IPS-15b (cell line): ENCODE measurements at regions not wholly inside any gene's neighbourhood (a gene's known extent, or its start where the extent isn't known, plus 50 kb on each side); places are given as distances from the start of the nearest gene placed in this dataset.

ENCODE experiments used
- H3K27me3 ChIP-seq: one replicate; pipeline ENCODE4 v1.6.1; 2013; ENCODE audit warnings: low read length; ENCODE audit not compliant: control insufficient read depth, insufficient read depth
- H3K36me3 ChIP-seq: one replicate; pipeline ENCODE4 v1.6.1; 2013; ENCODE audit warnings: low read length; ENCODE audit not compliant: control insufficient read depth, insufficient read depth
- H3K4me1 ChIP-seq: one replicate; pipeline ENCODE4 v1.6.1; 2013; ENCODE audit warnings: mild to moderate bottlenecking, low read length; ENCODE audit not compliant: control insufficient read depth, insufficient read depth
- H3K4me3 ChIP-seq: one replicate; pipeline ENCODE4 v1.5.1; 2013; ENCODE audit warnings: low read depth, low read length
- H3K9ac ChIP-seq: one replicate; pipeline ENCODE4 v1.6.1; 2013; ENCODE audit warnings: low read depth, mild to moderate bottlenecking, low read length
- H3K9me3 ChIP-seq: one replicate; pipeline ENCODE4 v1.6.1; 2013; ENCODE audit warnings: mild to moderate bottlenecking, low read length; ENCODE audit not compliant: control insufficient read depth, insufficient read depth

DNA sequence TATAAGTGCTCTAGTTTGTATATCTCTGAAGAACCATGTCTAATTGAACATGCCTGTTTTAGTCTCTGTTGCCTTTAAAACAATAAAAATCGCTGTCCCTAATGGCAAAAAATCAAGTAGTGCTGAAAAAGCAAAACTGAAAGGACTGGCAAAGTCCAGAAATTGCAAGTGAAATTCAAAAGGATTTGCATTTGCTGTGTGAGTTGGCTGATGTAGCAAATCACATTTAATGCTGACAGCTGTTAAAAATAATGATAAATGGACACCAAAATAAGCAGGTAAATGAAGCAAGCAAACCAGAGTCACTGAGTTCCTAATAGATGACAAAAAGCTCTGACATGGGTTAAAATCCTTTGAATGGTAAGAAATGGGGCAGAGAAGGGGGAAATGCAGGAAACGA lies 874.1 kb downstream of the GRM8 start:
- no peaks in the 10 kb centered on the region for H3K36me3 ChIP-seq
- H3K9me3 ChIP-seq = no peaks in the 10 kb centered on the region
- H3K4me3 ChIP-seq = no peak overlapping the region
- H3K27me3 ChIP-seq = no peaks in the 10 kb centered on the region
- no peaks in the 10 kb centered on the region for H3K4me1 ChIP-seq
- H3K9ac ChIP-seq = no peak overlapping the region

DNA sequence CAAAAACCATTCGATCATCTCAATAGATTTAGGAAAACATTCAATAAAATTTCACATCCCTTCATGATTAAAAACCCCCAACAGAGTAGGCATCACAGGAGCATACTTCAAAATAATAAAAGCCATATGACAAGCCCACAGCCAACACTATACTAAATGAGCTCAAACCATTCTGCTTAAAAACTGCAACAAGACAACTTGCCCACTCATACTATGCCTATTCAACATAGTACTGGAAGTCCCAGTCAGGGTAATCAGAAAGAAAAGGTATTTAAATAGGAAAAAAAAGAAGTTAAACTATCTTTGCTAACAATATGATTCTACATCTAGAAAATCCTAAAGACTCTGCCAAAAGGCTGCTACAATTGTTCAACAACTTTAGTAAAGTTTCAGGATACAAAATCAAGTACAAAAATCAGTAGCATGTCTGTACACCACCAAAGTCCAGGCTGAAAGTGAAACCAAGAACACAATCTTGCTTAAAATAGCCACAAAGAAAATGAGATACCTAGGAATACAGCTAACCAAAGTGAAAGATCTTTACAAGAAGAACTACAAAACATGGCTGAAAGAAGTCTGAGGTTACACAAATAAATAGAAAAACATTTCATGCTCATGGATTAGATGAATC lies 882.6 kb downstream of the GRM8 start:
- Histone ChIP-seq H3K4me3 (no peak overlapping the region), H3K36me3 (no peaks in the 10 kb centered on the region), H3K4me1 (no peaks in the 10 kb centered on the region), H3K27me3 (no peaks in the 10 kb centered on the region), H3K9ac (no peak overlapping the region), H3K9me3 (no peaks in the 10 kb centered on the region)

DNA sequence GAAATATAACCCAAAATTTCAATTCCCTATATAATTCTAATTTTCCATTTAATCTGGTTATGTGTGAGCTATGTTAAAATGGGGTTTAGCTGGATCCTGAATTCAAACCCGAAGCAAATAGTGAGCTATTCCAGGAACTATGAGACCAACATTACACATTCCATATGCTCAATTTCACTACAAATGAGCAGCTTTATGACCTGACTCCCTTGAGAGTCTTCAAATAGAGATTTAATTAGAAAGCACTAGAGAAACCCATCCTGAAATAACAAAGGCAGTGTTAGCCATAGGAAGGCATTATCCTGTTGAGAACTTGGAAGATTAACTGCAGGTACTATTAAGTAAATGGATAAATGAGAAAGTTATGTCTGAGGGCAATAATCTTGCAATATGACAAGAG lies 890.0 kb downstream of the GRM8 start:
- H3K9ac ChIP-seq = no peak overlapping the region
- H3K27me3 ChIP-seq = no peaks in the 10 kb centered on the region
- H3K36me3 ChIP-seq = no peaks in the 10 kb centered on the region
- no peaks in the 10 kb centered on the region for H3K9me3 ChIP-seq
- no peak overlapping the region for H3K4me3 ChIP-seq
- H3K4me1 ChIP-seq = no peaks in the 10 kb centered on the region

DNA sequence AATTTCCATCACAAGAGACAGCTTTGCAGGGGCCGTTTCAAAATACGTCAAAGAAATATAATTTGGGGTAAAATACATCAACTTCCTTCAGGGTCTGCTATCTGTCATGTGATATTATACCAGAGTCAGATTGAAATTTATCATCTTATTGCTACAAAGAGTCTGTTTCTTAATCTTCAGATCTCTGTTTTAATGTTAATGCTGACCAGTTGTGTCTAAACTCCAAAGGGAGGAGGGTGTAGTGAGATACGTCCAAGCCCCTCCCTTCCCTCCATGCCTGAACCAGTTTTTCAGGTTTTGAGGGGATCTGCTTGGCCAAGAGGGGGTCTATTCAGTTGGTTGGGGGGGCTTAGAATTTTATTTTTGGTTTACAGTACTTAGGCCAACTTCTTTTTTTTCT lies 891.6 kb downstream of the GRM8 start:
- no peak overlapping the region for H3K4me3 ChIP-seq
- no peak overlapping the region for H3K9ac ChIP-seq
- no peaks in the 10 kb centered on the region for H3K9me3 ChIP-seq
- no peaks in the 10 kb centered on the region for H3K27me3 ChIP-seq
- H3K4me1 ChIP-seq = no peaks in the 10 kb centered on the region
- no peaks in the 10 kb centered on the region for H3K36me3 ChIP-seq

DNA sequence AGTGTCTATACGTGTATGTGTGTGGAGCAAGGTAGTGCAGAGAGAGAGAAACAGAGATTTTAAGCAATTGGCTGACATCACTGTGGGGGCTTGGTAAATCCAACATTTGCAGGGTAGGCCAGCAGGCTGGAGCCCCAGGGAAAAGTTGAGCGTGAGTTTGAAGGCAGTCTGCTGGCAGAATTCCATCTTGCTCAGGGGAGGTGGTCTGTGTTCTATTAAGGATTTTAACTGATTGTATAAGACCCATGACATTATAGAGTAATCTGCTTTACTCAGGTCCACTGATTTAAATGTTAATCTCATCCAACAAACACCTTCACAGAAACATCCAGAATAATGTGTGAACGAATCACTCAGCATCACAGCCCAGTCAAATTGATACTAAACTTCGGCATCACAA lies 912.9 kb downstream of the GRM8 start:
- H3K27me3 ChIP-seq = no peaks in the 10 kb centered on the region
- no peaks in the 10 kb centered on the region for H3K4me1 ChIP-seq
- no peaks in the 10 kb centered on the region for H3K9me3 ChIP-seq
- no peak overlapping the region for H3K9ac ChIP-seq
- H3K36me3 ChIP-seq = no peaks in the 10 kb centered on the region
- H3K4me3 ChIP-seq = no peak overlapping the region

DNA sequence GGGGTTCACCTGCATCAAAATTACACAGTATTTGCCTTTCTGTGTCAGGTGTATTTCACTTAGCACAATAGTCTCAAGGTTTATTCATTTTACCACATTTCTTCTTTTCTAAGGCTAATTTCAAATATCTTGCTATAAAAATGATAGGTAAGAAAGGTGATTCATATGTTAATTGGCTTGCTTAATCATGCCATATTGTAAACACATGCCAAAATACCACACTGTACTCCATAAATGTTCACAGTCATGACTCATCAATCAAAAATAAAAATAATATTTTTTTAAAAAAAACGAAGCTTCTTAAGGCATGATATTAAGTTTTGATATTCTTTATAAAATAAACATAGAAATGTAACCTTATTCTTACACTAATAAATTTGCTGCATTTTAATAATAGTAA lies 947.1 kb downstream of the GRM8 start:
- no peak overlapping the region for H3K9ac ChIP-seq
- H3K27me3 ChIP-seq = no peaks in the 10 kb centered on the region
- no peak overlapping the region for H3K4me3 ChIP-seq
- H3K4me1 ChIP-seq = no peaks in the 10 kb centered on the region
- no peaks in the 10 kb centered on the region for H3K9me3 ChIP-seq
- no peaks in the 10 kb centered on the region for H3K36me3 ChIP-seq

DNA sequence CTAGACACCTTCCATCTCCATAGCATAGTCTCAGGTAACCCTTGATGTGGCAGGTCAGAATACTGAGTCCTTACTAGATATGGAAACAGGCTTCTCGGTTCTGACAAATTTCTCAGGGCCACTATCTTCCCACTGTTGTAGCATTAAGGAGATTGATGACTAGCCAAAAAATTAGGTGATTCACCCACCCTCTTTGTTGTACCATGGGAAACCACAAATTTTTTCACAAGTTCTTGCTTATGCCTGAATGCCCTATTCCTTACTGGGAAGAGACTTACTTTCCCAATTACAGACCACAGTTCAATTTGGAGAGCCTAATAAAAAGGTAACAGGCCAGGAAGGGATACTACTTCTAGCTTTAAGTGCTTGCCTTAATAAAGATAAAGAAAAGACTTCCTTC lies 948.8 kb downstream of the GRM8 start:
- Histone ChIP-seq H3K9ac (no peak overlapping the region), H3K9me3 (no peaks in the 10 kb centered on the region), H3K36me3 (no peaks in the 10 kb centered on the region), H3K4me3 (no peak overlapping the region), H3K4me1 (no peaks in the 10 kb centered on the region), H3K27me3 (no peaks in the 10 kb centered on the region)

DNA sequence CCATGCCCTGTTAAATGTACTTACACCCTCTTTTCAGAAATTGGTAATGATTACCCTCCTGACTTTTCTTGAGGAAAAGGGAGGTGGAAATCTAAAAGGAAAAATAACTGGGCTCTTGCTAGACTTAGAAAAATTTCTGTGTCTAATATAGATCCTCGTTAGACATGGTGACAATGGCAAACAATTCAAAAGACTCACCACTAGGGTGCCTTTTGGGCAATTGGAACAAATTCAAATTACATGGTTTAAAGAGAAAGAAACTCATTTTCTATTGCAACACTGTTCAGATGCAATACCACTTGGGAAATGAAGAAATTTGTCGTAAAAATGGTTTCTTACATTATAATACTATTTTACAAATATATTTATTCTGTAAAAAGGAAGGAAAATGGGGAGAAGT lies 950.1 kb downstream of the GRM8 start:
- no peak overlapping the region for H3K4me3 ChIP-seq
- H3K9me3 ChIP-seq = no peaks in the 10 kb centered on the region
- no peaks in the 10 kb centered on the region for H3K27me3 ChIP-seq
- no peak overlapping the region for H3K9ac ChIP-seq
- no peaks in the 10 kb centered on the region for H3K4me1 ChIP-seq
- H3K36me3 ChIP-seq = no peaks in the 10 kb centered on the region

DNA sequence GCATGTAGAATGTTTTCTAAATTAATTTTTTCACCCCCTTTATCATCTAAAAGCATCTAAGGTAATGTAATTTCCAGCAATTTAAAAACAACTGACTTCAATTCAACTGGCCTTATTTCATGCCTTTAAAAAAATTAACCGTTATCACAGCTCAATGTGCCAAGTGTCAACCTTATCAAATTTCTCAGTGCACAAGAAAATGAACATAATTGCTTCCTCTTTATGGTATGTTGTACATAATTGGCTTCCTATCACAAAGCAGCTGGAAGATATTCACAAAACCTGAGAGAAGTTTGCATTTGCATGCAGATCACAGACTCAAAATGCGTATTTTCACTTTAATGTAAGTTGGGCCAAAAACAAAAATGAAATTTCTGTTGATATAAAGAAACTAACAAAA lies 966.4 kb downstream of the GRM8 start:
- H3K4me3 ChIP-seq = no peak overlapping the region
- H3K27me3 ChIP-seq = no peaks in the 10 kb centered on the region
- H3K9me3 ChIP-seq = no peaks in the 10 kb centered on the region
- no peaks in the 10 kb centered on the region for H3K4me1 ChIP-seq
- no peaks in the 10 kb centered on the region for H3K36me3 ChIP-seq
- H3K9ac ChIP-seq = no peak overlapping the region

DNA sequence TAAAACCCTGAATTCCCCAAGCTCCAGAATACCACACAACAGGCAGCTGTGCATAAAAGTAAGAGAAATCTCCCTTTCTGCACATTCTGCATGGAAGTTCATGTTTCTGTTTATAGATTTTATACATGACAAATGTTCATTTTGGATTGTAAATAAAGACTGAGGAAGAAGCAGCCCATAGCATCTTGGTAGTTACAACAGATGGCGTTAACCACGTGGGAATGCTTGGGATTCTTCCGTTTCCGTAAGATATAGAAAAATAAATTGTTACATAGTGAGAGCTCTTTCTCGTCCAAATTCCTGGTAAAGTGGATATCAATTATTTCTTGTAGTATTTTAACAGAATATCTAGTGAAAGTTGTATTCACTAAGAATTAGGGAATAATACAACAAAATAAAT lies 1016.5 kb downstream of the GRM8 start:
- Histone ChIP-seq H3K4me1 (no peaks in the 10 kb centered on the region), H3K36me3 (no peaks in the 10 kb centered on the region), H3K9me3 (no peaks in the 10 kb centered on the region), H3K9ac (no peak overlapping the region), H3K27me3 (no peaks in the 10 kb centered on the region), H3K4me3 (no peak overlapping the region)

DNA sequence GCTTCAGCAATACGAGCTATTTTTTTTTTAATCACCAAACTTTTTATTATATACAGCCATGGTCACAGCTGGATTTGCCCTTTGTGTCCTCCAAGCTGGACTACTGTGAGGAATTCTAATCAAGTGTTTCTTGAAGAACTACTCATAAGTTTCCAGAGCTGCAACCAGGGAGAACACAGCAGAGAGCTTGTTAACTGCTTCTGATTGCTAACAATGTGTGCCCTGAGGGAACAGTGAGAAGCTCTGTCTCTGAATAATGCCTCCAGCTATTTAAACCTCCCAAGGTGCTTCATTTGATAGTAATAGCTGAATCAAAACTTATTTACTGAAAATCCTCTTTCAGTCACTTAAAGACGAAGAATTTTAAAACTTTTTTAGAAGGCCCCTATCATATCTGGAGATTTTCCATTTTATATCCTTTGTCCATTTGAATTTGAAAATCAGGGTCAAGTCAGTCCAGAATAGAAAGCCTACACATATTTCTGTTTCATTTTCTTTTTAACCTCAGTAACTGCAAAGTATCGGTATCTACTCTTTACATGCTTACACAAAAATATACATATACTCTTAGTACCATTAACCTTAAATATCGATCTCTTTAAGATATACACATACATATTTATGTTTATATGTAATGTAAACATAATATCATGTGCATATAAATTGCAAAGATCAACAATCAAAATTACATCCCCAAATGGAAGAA lies 1024.2 kb downstream of the GRM8 start:
- Histone ChIP-seq H3K4me1 (no peaks in the 10 kb centered on the region), H3K36me3 (no peaks in the 10 kb centered on the region), H3K9me3 (no peaks in the 10 kb centered on the region), H3K27me3 (no peaks in the 10 kb centered on the region), H3K9ac (no peak overlapping the region), H3K4me3 (no peak overlapping the region)

DNA sequence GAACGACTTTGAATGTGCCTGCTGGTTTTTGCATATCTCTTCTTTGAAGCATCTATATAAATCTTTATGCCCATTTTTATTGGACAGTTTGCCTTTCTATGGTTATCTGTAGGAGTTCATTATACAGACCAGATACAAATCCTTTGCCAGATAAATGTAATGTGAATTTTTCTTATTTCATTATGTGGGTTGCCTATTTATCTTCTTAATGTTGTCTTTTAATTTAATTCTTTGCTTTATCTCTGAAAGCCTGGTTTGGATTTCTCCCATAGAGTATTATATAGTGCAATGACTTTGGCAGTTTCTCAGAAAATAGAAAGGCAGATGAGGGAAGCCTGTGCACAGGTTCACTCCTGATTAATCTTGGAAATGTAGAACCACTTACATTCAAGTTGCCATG lies 1025.1 kb downstream of the GRM8 start:
- H3K4me1 ChIP-seq = no peaks in the 10 kb centered on the region
- H3K36me3 ChIP-seq = no peaks in the 10 kb centered on the region
- no peak overlapping the region for H3K9ac ChIP-seq
- H3K27me3 ChIP-seq = no peaks in the 10 kb centered on the region
- H3K4me3 ChIP-seq = no peak overlapping the region
- H3K9me3 ChIP-seq = no peaks in the 10 kb centered on the region
